Endothelial cell of umbilical vein (primary cell): ENCODE measurements at regions not wholly inside any gene's neighbourhood (a gene's known extent, or its start where the extent isn't known, plus 50 kb on each side); places are given as distances from the start of the nearest gene placed in this dataset.

Experiments
- BruUV-seq: library from RNA; stranded (reverse); fragments of 400-500 nt; replicated peaks from 2 replicates; lab custom pipeline; 2021; lab: Mats Ljungman, UMichigan
- CTCF ChIA-PET: fragments of 300-600, 350-600 bp; sonication (Branson Sonifier 250); formaldehyde crosslinking; loops from one replicate; lab custom pipeline; 2021; ENCODE audit warnings: antibody characterized with exemption, inconsistent platforms; lab: Charles Lee
- POLR2A ChIA-PET: fragments of 300-600, 350-600 bp; sonication (Branson Sonifier 250); formaldehyde crosslinking; loops from one replicate; lab custom pipeline; 2021; ENCODE audit warnings: antibody characterized with exemption, inconsistent platforms; lab: Charles Lee
- DNase-seq: peaks from one replicate; pipeline ENCODE4 v3.0.0-alpha.2; 2011; ENCODE audit warnings: low read depth, low spot score
- FAIRE-seq: peaks from 2 replicates; lab custom pipeline; 2011; peaks lifted over from hg19 to GRCh38; lab: Jason Lieb, UNC
- H2AFZ ChIP-seq: 2 replicates; pipeline ENCODE4 v1.6.0; 2012; ENCODE audit warnings: low read depth, low read length, control low read depth, inconsistent platforms
- H3K27ac ChIP-seq: 2 replicates; pipeline ENCODE4 v1.5.1; 2011; ENCODE audit warnings: low read depth, mild to moderate bottlenecking, control low read depth, low read length, moderate library complexity; ENCODE audit not compliant: insufficient read depth
- H3K27me3 ChIP-seq, 2 experiments: 2 replicates each; pipeline versions ENCODE4 v1.6.0 to v1.6.1; 2011; ENCODE audit warnings: low read length in 2 of 2, mixed read lengths in 1 of 2; ENCODE audit not compliant: control insufficient read depth in 2 of 2, insufficient read depth in 2 of 2
- H3K36me3 ChIP-seq, 2 experiments: 2 replicates in 1 of 2; 3 replicates in 1 of 2; pipeline ENCODE4 v1.5.1; 2011; ENCODE audit warnings: low read length in 2 of 2, mild to moderate bottlenecking in 1 of 2, moderate library complexity in 1 of 2; ENCODE audit not compliant: control insufficient read depth in 2 of 2, insufficient read depth in 2 of 2; ENCODE audit errors: extremely low read depth in 1 of 2
- H3K4me1 ChIP-seq: 3 replicates; pipeline ENCODE4 v1.5.1; 2011; ENCODE audit warnings: mild to moderate bottlenecking, low read length; ENCODE audit not compliant: control insufficient read depth, insufficient read depth; ENCODE audit errors: extremely low read depth
- H3K4me2 ChIP-seq: 2 replicates; pipeline ENCODE4 v1.6.1; 2011; ENCODE audit warnings: low read length, control low read depth, mixed read lengths; ENCODE audit not compliant: insufficient read depth
- H3K4me3 ChIP-seq, 3 experiments: fragments of 200-600 bp in 1 of 3; sonication (generic), shearing (Covaris generic) in 1 of 3; replicated peaks in 1 of 3; 2 replicates each; pipeline ENCODE4 v1.5.1; 2011 to 2016; ENCODE audit warnings: control low read depth in 3 of 3, low read length in 3 of 3, mild to moderate bottlenecking in 2 of 3, inconsistent platforms in 1 of 3, low read depth in 1 of 3, moderate library complexity in 1 of 3; ENCODE audit not compliant: insufficient read depth in 1 of 3
- H3K79me2 ChIP-seq: 2 replicates; pipeline ENCODE4 v1.6.0; 2012; ENCODE audit warnings: low read length, inconsistent platforms; ENCODE audit not compliant: control insufficient read depth, insufficient read depth
- H3K9ac ChIP-seq: replicated peaks from 2 replicates; pipeline ENCODE3; 2011; ENCODE audit warnings: low read length, control low read depth; ENCODE audit not compliant: insufficient read depth; ENCODE audit errors: extremely low read depth
- H3K9me1 ChIP-seq: replicated peaks from 3 replicates; pipeline ENCODE4 v1.6.0; 2011; ENCODE audit warnings: mild to moderate bottlenecking, low read length; ENCODE audit not compliant: control insufficient read depth, insufficient read depth; ENCODE audit errors: extremely low read depth
- H3K9me3 ChIP-seq: replicated peaks from 2 replicates; pipeline ENCODE4 v1.5.1; 2012; ENCODE audit warnings: low read length, inconsistent platforms; ENCODE audit not compliant: control insufficient read depth, insufficient read depth
- H4K20me1 ChIP-seq: replicated peaks from 2 replicates; pipeline ENCODE3; 2011; ENCODE audit warnings: mild to moderate bottlenecking, low read length; ENCODE audit not compliant: control insufficient read depth, insufficient read depth; ENCODE audit errors: extremely low read depth
- EZH2 ChIP-seq: IDR thresholded peaks from 2 replicates; pipeline ENCODE4 v1.6.1; 2012; ENCODE audit warnings: borderline replicate concordance, low read depth, mild to moderate bottlenecking, moderate library complexity, low read length, inconsistent platforms; ENCODE audit not compliant: severe bottlenecking
- FOS ChIP-seq: IDR thresholded peaks from 2 replicates; pipeline ENCODE4 v1.6.1; 2011; ENCODE audit warnings: mild to moderate bottlenecking, low read length, moderate library complexity, borderline replicate concordance; ENCODE audit not compliant: insufficient read depth
- POLR2A ChIP-seq: IDR thresholded peaks from 2 replicates; pipeline ENCODE4 v1.6.1; 2012; ENCODE audit warnings: low read depth, mild to moderate bottlenecking, control low read depth, low read length
- POLR2AphosphoS5 ChIP-seq: IDR thresholded peaks from 2 replicates; pipeline ENCODE4 v1.6.1; 2012; ENCODE audit warnings: low read depth, mild to moderate bottlenecking, control low read depth, low read length, moderate library complexity; ENCODE audit not compliant: insufficient read depth
- dilution Hi-C: fragments of 300-500 bp; cut with MboI; formaldehyde crosslinking; loops from one replicate; pipeline ENCODE4 v1.15.0; 2019; ENCODE audit warnings: low sequenced_read_pairs; ENCODE audit not compliant: extremely low pct_ligation_motif_present
- intact Hi-C: fragments of 100-400 bp; cut with micrococcal nuclease; formaldehyde crosslinking; loops from one replicate; pipeline ENCODE4 v1.10.0; 2022

GRCh38 chr15:69715210-69715609, 262.6 kb downstream of the RPLP1 start:
- ChIA-PET POLR2A (no interaction called here), CTCF (interaction anchor here (1.1 kb wide), 1 partner anchor 8 kb away, joined by 4 read pairs; no protein-coding TSS in a partner anchor)
- Histone ChIP-seq H4K20me1 (no peaks in the 10 kb centered on the region), H2AFZ (no peak overlapping the region), H3K79me2 (no peaks in the 10 kb centered on the region), H3K27ac (no peak overlapping the region), H3K9me3 (no peaks in the 10 kb centered on the region), H3K4me2 (no peak overlapping the region), H3K4me1 (no peaks in the 10 kb centered on the region), H3K4me3 (no peak overlapping the region), H3K9ac (no peak overlapping the region), H3K36me3 (no peaks in the 10 kb centered on the region), H3K27me3 (peaks cover 0 to 3% of the 10 kb centered on the region in 2 experiments), H3K9me1 (no peaks in the 10 kb centered on the region)
- no TSS peak for BruUV-seq
- DNase-seq, result no peak
- no peak for TF ChIP-seq FOS
- no peak for TF ChIP-seq POLR2A
- no peak for TF ChIP-seq EZH2
- FAIRE-seq, result no peak
- intact Hi-C loops, result no loop called here
- dilution Hi-C loops, result no loop called here

- DNase-seq (no peak), FAIRE-seq (no peak)
- Histone ChIP-seq H3K36me3 (no peaks in the 10 kb centered on the region), H3K27ac (no peak overlapping the region), H3K9me1 (no peaks in the 10 kb centered on the region), H4K20me1 (no peaks in the 10 kb centered on the region), H3K4me2 (no peak overlapping the region), H3K4me3 (no peak overlapping the region), H3K4me1 (no peaks in the 10 kb centered on the region), H3K9ac (no peak overlapping the region), H3K79me2 (no peaks in the 10 kb centered on the region), H2AFZ (no peak overlapping the region), H3K9me3 (no peaks in the 10 kb centered on the region), H3K27me3 (peaks cover 0 to 3% of the 10 kb centered on the region in 2 experiments)
- no TSS peak for BruUV-seq
- ChIA-PET CTCF (interaction anchor here (0.6 kb wide), 1 partner anchor 9 kb away, joined by 5 read pairs; no protein-coding TSS in a partner anchor), POLR2A (no interaction called here)
- dilution Hi-C loops, result no loop called here
- TF ChIP-seq FOS (no peak), POLR2AphosphoS5 (no peak), EZH2 (no peak)
- intact Hi-C loops, result no loop called here
These were observed 265.8 kb downstream of the RPLP1 start for GRCh38 chr15:69718436-69718835.
